NB4 (cell line): ENCODE measurements at regions not wholly inside any gene's neighbourhood (a gene's known extent, or its start where the extent isn't known, plus 50 kb on each side); places are given as distances from the start of the nearest gene placed in this dataset.

Source experiments
- CTCF ChIP-seq: IDR thresholded peaks from one replicate; pipeline ENCODE4 v1.5.1; 2012; ENCODE audit warnings: low read depth, low read length
- MYC ChIP-seq: IDR thresholded peaks from 2 replicates; pipeline ENCODE4 v1.6.1; 2011; ENCODE audit warnings: low read depth, low read length

DNA sequence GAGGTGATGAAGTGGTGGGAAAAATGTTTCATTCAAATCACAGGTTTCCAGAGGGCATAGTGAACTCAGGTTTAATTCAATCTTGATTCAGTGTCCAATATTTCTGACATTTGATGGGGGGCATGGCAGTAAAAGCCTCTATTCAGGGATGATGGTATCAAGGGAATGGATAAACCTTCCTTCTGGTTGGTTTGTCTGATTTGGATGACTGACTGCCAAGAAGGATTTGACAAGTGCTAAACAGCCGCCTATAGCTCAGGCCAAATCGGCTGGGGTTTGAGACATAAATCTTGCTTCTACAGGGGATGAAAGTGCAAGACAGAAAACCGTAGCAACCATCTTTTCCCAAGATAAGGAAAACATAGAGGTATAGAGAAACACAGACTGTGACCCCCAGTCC is 121.8 kb upstream of the C11orf87 start:
- TF ChIP-seq CTCF: no peak
- no peak for TF ChIP-seq MYC
